Retina (tissue), 1 donor: ENCODE measurements at regions not wholly inside any gene's neighbourhood (a gene's known extent, or its start where the extent isn't known, plus 50 kb on each side); places are given as distances from the start of the nearest gene placed in this dataset.
"Not testable (repeated sequence)": the region's sequence is repeated elsewhere in the genome, so short reads cannot be mapped to it uniquely, and the experiment has no call there.

Experiments
- DNase-seq: peaks from one replicate; pipeline ENCODE4 v3.0.0-alpha.2; 2016

DNA sequence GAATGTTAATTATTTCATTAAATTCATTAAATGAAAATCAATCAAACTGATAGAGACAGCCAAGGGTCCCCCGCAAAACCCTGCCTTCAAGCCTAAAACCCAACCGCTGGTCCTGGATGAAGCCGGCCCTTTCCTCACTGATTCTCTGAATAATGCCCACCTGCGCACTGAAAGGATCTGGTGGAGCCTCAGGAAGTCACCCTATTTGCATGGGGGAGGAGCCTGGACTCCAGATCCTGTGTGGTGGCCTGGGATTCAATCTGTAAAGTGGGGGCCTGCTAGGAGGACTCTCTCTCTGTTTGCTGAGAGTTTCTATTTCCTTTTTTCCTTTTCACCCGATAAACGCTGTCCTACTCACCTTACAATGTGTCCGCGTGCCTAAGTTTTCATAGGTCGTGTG lies 97.9 kb upstream of the ADAMTS3 start:
- DNase-seq: no peak

DNA sequence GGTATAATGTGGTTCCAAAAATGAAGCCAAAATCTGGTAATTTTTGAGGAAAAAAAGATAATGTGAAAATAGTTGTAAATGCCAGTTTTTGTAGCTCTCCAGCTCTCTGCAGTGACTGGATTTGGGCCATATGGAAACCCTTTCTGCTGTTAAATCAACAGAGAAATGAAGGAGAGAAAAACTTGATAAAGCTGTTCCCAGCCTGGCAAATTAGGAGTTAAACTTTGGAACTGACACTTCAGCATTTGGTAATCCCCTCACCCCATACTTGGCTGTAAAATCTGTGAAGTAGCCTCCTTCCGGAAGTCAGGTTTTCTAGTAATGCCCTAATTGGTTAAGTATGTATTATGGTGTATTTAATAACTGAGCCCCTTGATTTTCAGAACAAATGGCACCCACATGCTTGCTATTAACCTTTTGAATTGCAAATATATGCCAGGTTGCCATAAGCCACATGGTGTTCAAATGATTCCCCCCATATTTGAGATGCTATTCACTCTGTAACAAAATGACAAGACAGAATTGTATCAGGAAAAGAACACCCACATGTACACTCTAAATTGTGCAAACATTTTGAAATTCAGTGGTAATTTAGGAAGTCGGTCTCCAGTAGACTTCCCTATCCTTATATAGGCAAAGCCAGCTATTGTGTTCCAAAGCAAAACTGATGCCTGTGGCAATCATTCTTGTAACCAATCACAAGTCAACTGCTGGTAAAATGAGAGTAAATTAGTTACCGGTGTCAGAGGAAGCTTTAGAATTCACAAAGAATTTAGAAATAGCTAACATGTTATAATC lies 96.3 kb upstream of the ADAMTS3 start:
- DNase-seq: no peak

GRCh38 chr4:72663828-72664227 lies 94.8 kb upstream of the ADAMTS3 start:
- peak; percentile 40 for DNase-seq

DNA sequence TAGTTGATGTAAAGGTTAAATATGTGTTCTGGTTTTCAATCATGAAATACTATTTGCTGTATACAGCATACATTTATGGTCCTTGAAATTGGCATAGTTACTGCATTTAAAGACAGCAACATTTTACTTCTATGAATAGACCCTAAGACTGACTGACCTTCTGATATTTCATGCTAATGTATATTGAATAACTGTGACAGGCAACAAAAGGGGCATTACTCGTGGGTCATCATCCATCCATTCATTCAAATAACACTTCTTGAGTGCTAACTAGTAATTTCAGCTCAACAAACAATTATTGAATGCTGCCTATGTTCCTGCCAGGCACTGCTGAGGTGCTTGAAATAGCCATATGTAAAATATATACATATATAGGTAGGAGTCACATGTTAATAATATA lies 92.8 kb upstream of the ADAMTS3 start:
- DNase-seq: no peak

DNA sequence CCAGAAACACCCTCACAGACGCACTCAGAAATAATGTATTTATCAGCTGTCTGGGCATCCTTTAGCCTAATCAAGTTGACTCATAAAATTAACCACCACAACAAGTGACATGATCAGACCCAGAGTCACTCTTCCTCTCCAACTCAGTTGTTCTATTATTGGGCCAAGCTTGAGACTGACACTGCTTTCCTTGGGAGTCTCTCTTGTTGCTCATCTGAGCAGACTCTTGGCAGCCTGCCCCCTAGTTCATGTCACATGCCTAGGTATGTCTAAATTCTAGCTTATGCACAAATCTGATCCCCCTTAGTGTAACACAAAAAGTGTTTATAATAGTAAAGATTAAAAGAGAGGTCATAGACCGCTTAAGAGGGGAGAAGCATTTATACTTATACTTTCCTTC lies 72.6 kb upstream of the ADAMTS3 start:
- no peak for DNase-seq

GRCh38 chr4:72636866-72637265 lies 67.8 kb upstream of the ADAMTS3 start:
- DNase-seq: not testable (repeated sequence)

GRCh38 chr4:72635931-72636330 lies 66.9 kb upstream of the ADAMTS3 start:
- DNase-seq: not testable (repeated sequence)

DNA sequence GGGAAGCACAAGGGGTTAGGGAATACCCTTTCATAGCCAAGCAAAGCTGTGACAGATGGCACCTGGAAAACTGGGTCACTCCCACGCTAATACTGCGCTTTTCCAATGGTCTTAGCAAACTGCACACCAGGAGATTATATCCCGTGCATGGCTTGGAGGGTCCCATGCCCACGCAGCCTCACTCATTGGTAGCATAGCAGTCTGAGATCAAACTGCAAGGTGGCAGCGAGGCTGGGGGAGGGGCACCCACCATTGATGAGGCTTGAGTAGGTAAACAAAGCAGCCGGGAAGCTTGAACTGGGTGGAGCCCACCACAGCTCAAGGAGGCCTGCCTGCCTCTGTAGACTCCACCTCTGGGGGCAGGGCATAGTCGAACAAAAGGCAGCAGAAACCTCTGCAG lies 63.2 kb upstream of the ADAMTS3 start:
- DNase-seq: not testable (repeated sequence)

GRCh38 chr4:72631296-72631695 lies 62.3 kb upstream of the ADAMTS3 start:
- DNase-seq: no peak

DNA sequence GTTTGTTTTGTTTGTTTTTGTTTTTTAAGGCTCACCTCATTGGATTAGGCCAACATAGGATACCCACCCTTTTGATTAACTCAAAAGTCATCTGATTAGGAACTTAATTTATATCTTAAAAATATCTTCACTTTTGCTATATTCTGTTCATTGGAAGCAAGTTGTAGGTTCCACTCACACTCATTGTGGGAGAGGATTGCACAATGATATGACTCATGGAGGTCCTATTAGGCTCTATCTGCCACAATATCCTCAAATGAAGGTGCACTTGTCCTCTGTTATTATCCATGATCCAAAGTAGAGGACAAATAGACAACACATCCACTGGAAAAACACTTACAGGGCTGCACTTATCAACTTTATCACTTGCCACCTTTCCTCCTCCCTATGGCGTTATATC lies 60.5 kb upstream of the ADAMTS3 start:
- DNase-seq: no peak

- DNase-seq: no peak
These were observed 58.7 kb upstream of the ADAMTS3 start for GRCh38 chr4:72627723-72628122.
